DND-41 (cell line): ENCODE measurements at regions not wholly inside any gene's neighbourhood (a gene's known extent, or its start where the extent isn't known, plus 50 kb on each side); places are given as distances from the start of the nearest gene placed in this dataset.

Experiments used
- EZH2 ChIP-seq: IDR thresholded peaks from 3 replicates; pipeline ENCODE4 v1.6.1; 2012; ENCODE audit warnings: borderline replicate concordance, low read depth, mild to moderate bottlenecking, moderate library complexity, low read length, inconsistent platforms; ENCODE audit not compliant: severe bottlenecking
- TF ChIP-seq, protein P1 (sequence below): IDR thresholded peaks from 2 replicates; pipeline ENCODE4 v1.5.1; 2012; ENCODE audit warnings: borderline replicate concordance, low read length, moderate library complexity, mild to moderate bottlenecking; ENCODE audit not compliant: poor library complexity, severe bottlenecking; ENCODE audit errors: extremely low read depth

GRCh38 chr5:56314529-56314928 is 81.4 kb upstream of the ANKRD55 start:
- TF ChIP-seq, protein P1, sequence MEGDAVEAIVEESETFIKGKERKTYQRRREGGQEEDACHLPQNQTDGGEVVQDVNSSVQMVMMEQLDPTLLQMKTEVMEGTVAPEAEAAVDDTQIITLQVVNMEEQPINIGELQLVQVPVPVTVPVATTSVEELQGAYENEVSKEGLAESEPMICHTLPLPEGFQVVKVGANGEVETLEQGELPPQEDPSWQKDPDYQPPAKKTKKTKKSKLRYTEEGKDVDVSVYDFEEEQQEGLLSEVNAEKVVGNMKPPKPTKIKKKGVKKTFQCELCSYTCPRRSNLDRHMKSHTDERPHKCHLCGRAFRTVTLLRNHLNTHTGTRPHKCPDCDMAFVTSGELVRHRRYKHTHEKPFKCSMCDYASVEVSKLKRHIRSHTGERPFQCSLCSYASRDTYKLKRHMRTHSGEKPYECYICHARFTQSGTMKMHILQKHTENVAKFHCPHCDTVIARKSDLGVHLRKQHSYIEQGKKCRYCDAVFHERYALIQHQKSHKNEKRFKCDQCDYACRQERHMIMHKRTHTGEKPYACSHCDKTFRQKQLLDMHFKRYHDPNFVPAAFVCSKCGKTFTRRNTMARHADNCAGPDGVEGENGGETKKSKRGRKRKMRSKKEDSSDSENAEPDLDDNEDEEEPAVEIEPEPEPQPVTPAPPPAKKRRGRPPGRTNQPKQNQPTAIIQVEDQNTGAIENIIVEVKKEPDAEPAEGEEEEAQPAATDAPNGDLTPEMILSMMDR: peak; percentile 39
- TF ChIP-seq EZH2: no peak
